GM19238 (cell line): ENCODE measurements at regions not wholly inside any gene's neighbourhood (a gene's known extent, or its start where the extent isn't known, plus 50 kb on each side); places are given as distances from the start of the nearest gene placed in this dataset.
"Not testable (repeated sequence)": the region's sequence is repeated elsewhere in the genome, so short reads cannot be mapped to it uniquely, and the experiment has no call there.

Experiments used
- DNase-seq: peaks from one replicate; pipeline ENCODE4 v3.0.0; 2011; ENCODE audit warnings: low spot score; ENCODE audit not compliant: insufficient read length

- DNase-seq, result not testable (repeated sequence)
Observed at GRCh38 chr2:106258859-106259258, 64.8 kb upstream of the UXS1 start.

GRCh38 chr2:106257830-106258229 lies 63.7 kb upstream of the UXS1 start:
- no peak for DNase-seq

- no peak for DNase-seq
Observed at GRCh38 chr2:106257135-106257534, 63.0 kb upstream of the UXS1 start.

- DNase-seq, result not testable (repeated sequence)
Observed at GRCh38 chr2:106249157-106249828, 55.2 kb upstream of the UXS1 start.

- DNase-seq, result not testable (repeated sequence)
Observed at GRCh38 chr2:106248548-106249151, 54.5 kb upstream of the UXS1 start.
